Adrenal gland (tissue), 5 donors: ENCODE measurements at regions not wholly inside any gene's neighbourhood (a gene's known extent, or its start where the extent isn't known, plus 50 kb on each side); places are given as distances from the start of the nearest gene placed in this dataset.

Source experiments
- POLR2A ChIP-seq, 2 donors: fragments of 450-650 bp; IDR thresholded peaks; one replicate each; pipeline ENCODE4 v1.6.1; 2017; ENCODE audit warnings: antibody characterized with exemption in 2 of 2, mild to moderate bottlenecking in 2 of 2, moderate library complexity in 1 of 2
- TF ChIP-seq, protein P1 (sequence below), 6 experiments: fragments of 450-650 bp in 4 of 6; fragments of 200-600 bp in 2 of 6; sonication (generic) in 1 of 6; IDR thresholded peaks; 1 replicate in 5 of 6; 2 replicates in 1 of 6; pipeline versions ENCODE4 v1.5.1 to v1.8.0; 2016 to 2021; ENCODE audit warnings: antibody characterized with exemption in 6 of 6, mild to moderate bottlenecking in 2 of 6, moderate library complexity in 1 of 6
- donor health status: DM: no; HTN: no; CAD: no.

DNA sequence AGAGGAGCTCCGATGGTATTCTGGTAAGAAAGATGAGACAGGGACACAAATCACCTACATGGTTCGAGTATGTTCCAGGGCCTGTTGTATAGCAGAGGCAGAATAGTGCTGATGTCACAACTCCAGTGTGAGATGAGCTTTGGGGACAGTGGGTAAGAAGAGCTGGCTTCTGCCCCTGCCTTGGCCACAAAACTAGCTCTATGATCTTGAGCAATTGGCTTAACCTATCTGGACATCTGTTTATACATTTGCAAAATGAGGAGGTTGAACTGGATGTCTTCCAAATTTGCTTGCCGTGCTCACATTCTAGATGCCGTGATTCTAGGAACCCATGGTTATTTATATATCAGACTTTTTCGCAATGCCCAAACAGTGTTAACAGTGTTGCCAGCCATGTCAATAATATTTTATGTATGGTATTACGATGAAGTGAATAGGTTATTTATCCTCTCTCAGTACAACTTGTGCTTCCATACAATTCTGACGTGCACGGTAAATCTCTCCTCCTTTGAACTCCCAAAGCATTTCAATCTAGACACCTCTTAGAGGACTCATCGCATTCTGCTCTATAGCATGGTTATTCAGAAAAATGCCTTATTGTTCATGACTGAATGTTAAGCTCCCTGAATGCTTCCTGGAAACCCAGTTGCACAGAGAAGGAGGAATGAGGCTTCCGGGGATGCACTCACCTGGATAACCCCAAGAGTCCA is 316.0 kb downstream of the FOXO1 start:
- TF ChIP-seq, protein P1, sequence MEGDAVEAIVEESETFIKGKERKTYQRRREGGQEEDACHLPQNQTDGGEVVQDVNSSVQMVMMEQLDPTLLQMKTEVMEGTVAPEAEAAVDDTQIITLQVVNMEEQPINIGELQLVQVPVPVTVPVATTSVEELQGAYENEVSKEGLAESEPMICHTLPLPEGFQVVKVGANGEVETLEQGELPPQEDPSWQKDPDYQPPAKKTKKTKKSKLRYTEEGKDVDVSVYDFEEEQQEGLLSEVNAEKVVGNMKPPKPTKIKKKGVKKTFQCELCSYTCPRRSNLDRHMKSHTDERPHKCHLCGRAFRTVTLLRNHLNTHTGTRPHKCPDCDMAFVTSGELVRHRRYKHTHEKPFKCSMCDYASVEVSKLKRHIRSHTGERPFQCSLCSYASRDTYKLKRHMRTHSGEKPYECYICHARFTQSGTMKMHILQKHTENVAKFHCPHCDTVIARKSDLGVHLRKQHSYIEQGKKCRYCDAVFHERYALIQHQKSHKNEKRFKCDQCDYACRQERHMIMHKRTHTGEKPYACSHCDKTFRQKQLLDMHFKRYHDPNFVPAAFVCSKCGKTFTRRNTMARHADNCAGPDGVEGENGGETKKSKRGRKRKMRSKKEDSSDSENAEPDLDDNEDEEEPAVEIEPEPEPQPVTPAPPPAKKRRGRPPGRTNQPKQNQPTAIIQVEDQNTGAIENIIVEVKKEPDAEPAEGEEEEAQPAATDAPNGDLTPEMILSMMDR (IDR thresholded peaks at IDR 0.05), result no peak
- no peak for TF ChIP-seq POLR2A (IDR thresholded peaks at IDR 0.05)
